HEK293T (cell line): ENCODE measurements at regions not wholly inside any gene's neighbourhood (a gene's known extent, or its start where the extent isn't known, plus 50 kb on each side); places are given as distances from the start of the nearest gene placed in this dataset.
"Not testable (repeated sequence)": the region's sequence is repeated elsewhere in the genome, so short reads cannot be mapped to it uniquely, and the experiment has no call there.

Experiments used
- FOXK2 ChIP-seq: fragments of 450-650 bp; IDR thresholded peaks from 2 replicates; pipeline ENCODE4 v1.6.1; 2016; ENCODE audit warnings: mild to moderate bottlenecking
- FOXM1 ChIP-seq: fragments of 450-650 bp; IDR thresholded peaks from 2 replicates; pipeline ENCODE4 v1.6.1; 2017; ENCODE audit warnings: mild to moderate bottlenecking, borderline replicate concordance
- LEF1 ChIP-seq: fragments of 450-650 bp; IDR thresholded peaks from 2 replicates; pipeline ENCODE4 v1.6.1; 2017; ENCODE audit warnings: mild to moderate bottlenecking, borderline replicate concordance
- NFRKB ChIP-seq: fragments of 450-650 bp; IDR thresholded peaks from 2 replicates; pipeline ENCODE4 v1.6.1; 2016; ENCODE audit warnings: mild to moderate bottlenecking, moderate library complexity
- SP1 ChIP-seq: fragments of 450-650 bp; IDR thresholded peaks from 2 replicates; pipeline ENCODE4 v1.6.1; 2017
- SUZ12 ChIP-seq: fragments of 450-650 bp; IDR thresholded peaks from 2 replicates; pipeline ENCODE4 v1.6.1; 2016; ENCODE audit warnings: mild to moderate bottlenecking

- TF ChIP-seq FOXK2, FOXM1, SUZ12, SP1, LEF1, NFRKB: not testable (repeated sequence)
Measured at GRCh38 chr11:123344188-123344587, 85.9 kb upstream of the GRAMD1B start.
